Loucy (cell line): ENCODE measurements at regions not wholly inside any gene's neighbourhood (a gene's known extent, or its start where the extent isn't known, plus 50 kb on each side); places are given as distances from the start of the nearest gene placed in this dataset.

Experiments used
- CTCF ChIP-seq: fragments of 200-600 bp; sonication (generic); conservative IDR thresholded peaks from 2 replicates; pipeline ENCODE4 v1.5.1; 2014; ENCODE audit warnings: mild to moderate bottlenecking, antibody characterized with exemption, low read length
- EZH2phosphoT487 ChIP-seq: fragments of 200-600 bp; IDR thresholded peaks from 2 replicates; pipeline ENCODE4 v1.6.1; 2018; ENCODE audit warnings: antibody characterized with exemption, mild to moderate bottlenecking, moderate library complexity, borderline replicate concordance

GRCh38 chr6:119801056-119801455, 451.5 kb upstream of the MAN1A1 start:
- TF ChIP-seq CTCF (no peak), EZH2phosphoT487 (no peak)
